ENCODE measurements at regions not wholly inside any gene's neighbourhood (a gene's known extent, or its start where the extent isn't known, plus 50 kb on each side); places are given as distances from the start of the nearest gene placed in this dataset.

GRCh38 chr11:116642902-116643301, 129.9 kb downstream of the BUD13 start:
- TF ChIP-seq EZH2 (IDR thresholded peaks at IDR 0.05; ENCODE audit: insufficient read depth, poor library complexity, severe bottlenecking) (no peak), EZH2phosphoT487 (IDR thresholded peaks at IDR 0.05; ENCODE audit: insufficient read depth, low read depth) (no peak)

Data from GM23248 (cell line).